Activated naive CD8-positive, alpha-beta T cell treated with anti-CD3 and anti-CD28 coated beads for 36 hours (primary cell): ENCODE measurements at regions not wholly inside any gene's neighbourhood (a gene's known extent, or its start where the extent isn't known, plus 50 kb on each side); places are given as distances from the start of the nearest gene placed in this dataset.
"Not testable (repeated sequence)": the region's sequence is repeated elsewhere in the genome, so short reads cannot be mapped to it uniquely, and the experiment has no call there.

Experiments
- DNase-seq: peaks from one replicate; pipeline ENCODE4 v3.0.0; 2021
- H3K27ac Mint-ChIP-seq: one replicate; pipeline ENCODE4 v1.8.0; 2022; ENCODE audit warnings: mild to moderate bottlenecking, moderate library complexity, mixed read lengths
- H3K27me3 Mint-ChIP-seq: one replicate; pipeline ENCODE4 v1.8.0; 2022; ENCODE audit warnings: mild to moderate bottlenecking, mixed read lengths
- H3K36me3 Mint-ChIP-seq: one replicate; pipeline ENCODE4 v1.8.0; 2021; ENCODE audit warnings: mild to moderate bottlenecking, mixed read lengths
- H3K4me1 Mint-ChIP-seq: one replicate; pipeline ENCODE4 v1.8.0; 2021; ENCODE audit warnings: mixed read lengths
- H3K4me3 Mint-ChIP-seq: one replicate; pipeline ENCODE4 v1.8.0; 2022; ENCODE audit warnings: mild to moderate bottlenecking, moderate library complexity, mixed read lengths
- H3K9me3 Mint-ChIP-seq: one replicate; pipeline ENCODE4 v1.8.0; 2022; ENCODE audit warnings: mixed read lengths

DNA sequence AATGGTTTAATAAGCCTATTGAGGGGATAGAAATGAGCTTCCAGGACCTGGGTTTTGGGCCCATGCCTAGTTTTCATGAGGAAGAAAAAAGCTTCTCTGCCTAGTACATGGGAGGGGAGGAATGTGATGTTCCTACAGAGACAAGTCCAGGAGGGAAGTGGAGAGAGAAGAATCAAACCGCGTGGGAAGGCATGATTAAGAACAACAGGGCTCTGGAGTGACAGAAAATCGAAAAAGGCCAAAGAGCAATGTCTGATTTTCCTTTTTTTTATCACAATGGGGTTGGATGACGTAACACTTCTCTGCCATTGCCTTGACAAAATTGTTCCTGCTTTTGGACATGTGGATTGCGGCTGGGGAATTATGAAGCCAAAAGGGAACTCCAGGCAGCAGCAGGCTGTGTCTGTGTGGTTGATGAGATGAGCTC, 258.6 kb downstream of the CXCL12 start:
- H3K4me1 Mint-ChIP-seq, result no peaks in the 10 kb centered on the region
- DNase-seq, result no peak
- H3K27me3 Mint-ChIP-seq, result peaks cover 22% of the 10 kb centered on the region
- H3K9me3 Mint-ChIP-seq, result no peaks in the 10 kb centered on the region
- H3K4me3 Mint-ChIP-seq, result no peak overlapping the region
- H3K27ac Mint-ChIP-seq, result no peak overlapping the region
- no peaks in the 10 kb centered on the region for H3K36me3 Mint-ChIP-seq

DNA sequence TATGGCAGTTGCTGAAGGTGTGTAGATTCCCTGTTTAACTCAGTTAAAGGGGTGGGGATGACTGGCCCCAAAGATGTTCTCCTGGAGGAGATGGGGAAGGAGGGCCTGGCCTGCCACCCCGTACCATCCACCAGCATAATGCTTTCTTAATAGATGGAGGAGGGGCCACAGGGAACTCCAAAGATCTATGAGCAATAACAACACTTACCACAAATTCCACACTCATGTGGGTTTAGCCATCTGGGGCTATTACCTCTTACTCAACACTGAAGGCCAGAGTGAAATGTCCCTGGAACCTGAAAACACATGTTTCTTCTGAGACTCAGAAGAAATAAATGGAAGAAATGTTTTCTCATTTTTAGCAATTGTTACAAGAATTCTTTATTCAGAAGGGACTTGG, 259.0 kb downstream of the CXCL12 start:
- Mint-ChIP-seq H3K27ac (no peak overlapping the region), H3K4me1 (no peaks in the 10 kb centered on the region), H3K4me3 (no peak overlapping the region), H3K36me3 (no peaks in the 10 kb centered on the region), H3K27me3 (peaks cover 22% of the 10 kb centered on the region), H3K9me3 (no peaks in the 10 kb centered on the region)
- DNase-seq, result no peak

DNA sequence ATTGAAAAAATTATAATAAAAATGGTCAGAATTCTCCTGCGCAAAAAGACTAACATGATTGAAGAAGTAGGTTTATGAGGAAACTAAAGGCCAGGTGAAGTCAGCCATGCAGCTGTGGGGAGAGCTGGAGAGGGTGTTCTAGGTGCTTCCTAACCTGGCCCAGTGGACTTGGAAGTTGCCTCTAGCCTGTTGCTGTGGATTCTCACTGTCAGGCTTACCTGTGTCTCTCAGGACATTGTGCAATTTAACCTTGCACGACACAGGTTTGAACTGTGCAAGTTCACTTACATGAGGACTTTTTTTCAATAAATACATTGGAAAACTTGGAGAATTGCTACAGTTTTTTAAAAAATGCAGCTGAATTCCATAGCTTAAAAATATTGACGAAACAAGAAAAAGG, 266.4 kb downstream of the CXCL12 start:
- no peak for DNase-seq
- no peak overlapping the region for H3K4me3 Mint-ChIP-seq
- H3K27me3 Mint-ChIP-seq, result peaks cover 22% of the 10 kb centered on the region
- no peaks in the 10 kb centered on the region for H3K4me1 Mint-ChIP-seq
- no peaks in the 10 kb centered on the region for H3K9me3 Mint-ChIP-seq
- no peaks in the 10 kb centered on the region for H3K36me3 Mint-ChIP-seq
- no peak overlapping the region for H3K27ac Mint-ChIP-seq

DNA sequence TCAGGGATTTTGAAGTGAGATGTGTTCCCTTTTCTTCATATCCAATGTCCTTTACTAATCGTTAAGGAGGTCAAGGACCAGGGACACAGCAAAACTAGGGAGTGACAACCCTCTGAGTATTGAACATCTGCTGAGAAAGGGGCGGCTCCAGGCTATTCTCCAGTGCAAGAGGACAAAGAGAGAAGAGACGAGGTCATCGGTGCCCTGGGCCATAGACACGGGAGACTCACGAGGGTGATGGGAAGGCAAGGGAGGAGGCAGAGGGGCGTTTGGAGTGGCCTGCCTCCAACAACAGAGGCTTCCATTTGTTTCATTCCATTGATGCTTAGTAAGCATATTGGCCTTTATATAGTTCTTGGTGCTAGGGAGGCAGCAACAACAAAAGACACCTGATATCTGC, 268.4 kb downstream of the CXCL12 start:
- Mint-ChIP-seq H3K9me3 (no peaks in the 10 kb centered on the region), H3K27me3 (peaks cover 27% of the 10 kb centered on the region), H3K4me3 (no peak overlapping the region), H3K4me1 (no peaks in the 10 kb centered on the region), H3K27ac (no peak overlapping the region), H3K36me3 (no peaks in the 10 kb centered on the region)
- DNase-seq, result no peak

DNA sequence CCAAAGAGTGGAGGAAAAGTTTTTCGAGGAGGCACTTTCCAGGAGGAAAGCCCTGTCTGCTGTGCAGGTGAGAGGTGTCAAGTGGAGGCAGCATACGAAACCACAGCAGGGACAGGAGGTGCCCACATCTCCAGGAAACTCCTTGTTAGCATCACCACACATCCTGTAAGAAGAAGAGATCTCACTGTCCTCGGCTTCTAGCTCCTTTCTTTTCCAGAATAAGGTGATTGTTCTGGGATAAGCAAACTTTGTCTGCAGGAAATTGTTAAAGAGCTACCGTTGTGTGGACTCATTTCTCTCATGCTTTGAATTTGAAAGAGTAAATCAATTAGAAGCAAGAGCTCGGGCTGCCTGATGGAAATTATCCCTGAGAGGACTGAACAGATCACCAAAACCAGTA, 269.4 kb downstream of the CXCL12 start:
- Mint-ChIP-seq H3K36me3 (no peaks in the 10 kb centered on the region), H3K27me3 (peaks cover 27% of the 10 kb centered on the region), H3K9me3 (peaks cover 7% of the 10 kb centered on the region), H3K27ac (no peak overlapping the region), H3K4me3 (no peak overlapping the region), H3K4me1 (no peaks in the 10 kb centered on the region)
- no peak for DNase-seq

DNA sequence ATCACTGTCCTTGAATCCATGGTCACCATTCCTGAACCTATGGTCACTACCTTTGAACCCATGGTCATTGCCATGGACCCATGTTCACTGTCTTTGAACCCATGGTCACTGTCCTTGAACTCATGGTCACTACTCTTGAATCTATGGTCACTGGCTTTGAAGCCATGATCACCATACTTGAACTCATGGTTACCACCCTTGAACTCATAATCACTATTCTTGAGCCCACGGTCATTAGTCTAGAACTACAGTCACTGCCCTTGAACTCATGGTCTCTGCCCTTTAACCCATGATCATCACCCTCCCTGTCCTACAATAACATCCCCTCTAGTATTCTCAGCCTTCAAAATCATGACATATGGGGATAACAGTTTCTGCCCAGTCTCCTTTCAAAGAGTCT, 270.5 kb downstream of the CXCL12 start:
- DNase-seq, result no peak
- H3K9me3 Mint-ChIP-seq, result peaks cover 8% of the 10 kb centered on the region
- no peaks in the 10 kb centered on the region for H3K4me1 Mint-ChIP-seq
- H3K36me3 Mint-ChIP-seq, result no peaks in the 10 kb centered on the region
- H3K27me3 Mint-ChIP-seq, result peaks cover 27% of the 10 kb centered on the region
- H3K4me3 Mint-ChIP-seq, result no peak overlapping the region
- no peak overlapping the region for H3K27ac Mint-ChIP-seq

DNA sequence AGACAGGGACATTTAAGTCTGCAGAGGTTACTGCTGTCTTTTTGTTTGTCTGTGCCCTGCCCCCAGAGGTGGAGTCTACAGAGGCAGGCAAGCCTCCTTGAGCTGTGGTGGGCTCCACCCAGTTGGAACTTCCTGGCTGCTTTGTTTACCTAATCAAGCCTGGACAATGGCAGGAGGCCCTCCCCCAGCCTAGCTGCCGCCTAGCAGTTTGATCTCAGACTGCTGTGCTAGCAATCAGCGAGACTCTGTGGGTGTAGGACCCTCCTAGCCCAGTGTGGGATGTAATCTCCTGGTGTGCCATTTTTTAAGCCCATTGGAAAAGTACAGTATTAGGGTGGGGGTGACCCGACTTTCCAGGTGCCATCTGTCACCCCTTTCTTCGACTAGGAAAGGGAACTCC, 272.6 kb downstream of the CXCL12 start:
- H3K4me1 Mint-ChIP-seq, H3K4me3 Mint-ChIP-seq, DNase-seq, H3K36me3 Mint-ChIP-seq, H3K27ac Mint-ChIP-seq: not testable (repeated sequence)
- H3K27me3 Mint-ChIP-seq, result peaks cover 32% of the 10 kb centered on the region
- H3K9me3 Mint-ChIP-seq, result peaks cover 12% of the 10 kb centered on the region

DNA sequence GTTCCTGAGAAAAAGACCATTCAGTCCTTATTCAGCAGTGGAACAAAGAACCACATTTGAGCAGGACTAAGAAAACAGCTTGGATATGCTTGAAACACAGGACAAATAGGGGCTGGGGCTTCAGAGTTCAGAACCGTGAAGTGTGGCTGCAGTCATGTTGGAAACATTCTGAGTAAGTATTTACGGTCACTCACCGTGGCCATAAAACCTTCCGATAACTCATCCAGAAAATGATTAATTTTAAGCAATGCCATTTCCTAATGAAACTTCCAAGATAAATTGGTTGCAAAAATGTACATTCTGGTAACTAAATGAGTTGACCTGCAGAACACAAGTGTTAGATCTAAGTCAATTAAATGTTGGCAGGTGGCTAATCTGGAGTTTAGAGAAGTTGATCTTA, 279.2 kb downstream of the CXCL12 start:
- no peak for DNase-seq
- H3K27me3 Mint-ChIP-seq, result peaks cover 5% of the 10 kb centered on the region
- no peak overlapping the region for H3K27ac Mint-ChIP-seq
- H3K36me3 Mint-ChIP-seq, result no peaks in the 10 kb centered on the region
- no peak overlapping the region for H3K4me3 Mint-ChIP-seq
- H3K4me1 Mint-ChIP-seq, result no peaks in the 10 kb centered on the region
- H3K9me3 Mint-ChIP-seq, result peaks cover 7% of the 10 kb centered on the region

DNA sequence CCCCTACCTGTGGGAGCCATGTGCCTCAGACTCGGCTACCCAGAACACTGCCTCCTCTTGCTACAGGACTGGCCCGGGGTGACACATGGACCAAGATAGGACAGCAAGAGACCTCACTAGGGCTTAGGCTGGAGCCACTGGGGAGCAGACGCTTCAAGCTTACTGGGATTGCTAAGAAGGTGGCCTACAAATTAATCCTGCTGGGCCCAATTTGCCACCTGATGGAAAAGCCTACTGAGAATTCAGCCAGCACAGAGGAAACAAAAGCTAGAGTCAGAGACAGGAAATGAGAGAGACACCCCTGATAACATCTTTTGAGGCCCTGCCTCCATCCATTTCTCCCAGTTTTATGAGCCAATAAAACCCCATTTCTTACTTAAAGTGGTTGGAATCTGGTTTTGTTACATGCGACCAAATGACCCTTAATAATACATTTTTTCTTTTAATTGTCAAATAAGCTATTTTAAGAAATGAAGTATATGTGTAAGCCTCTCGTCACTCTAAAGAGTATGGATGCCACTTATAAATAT, 282.1 kb downstream of the CXCL12 start:
- H3K4me3 Mint-ChIP-seq, result no peak overlapping the region
- no peak for DNase-seq
- no peaks in the 10 kb centered on the region for H3K4me1 Mint-ChIP-seq
- H3K36me3 Mint-ChIP-seq, result no peaks in the 10 kb centered on the region
- no peaks in the 10 kb centered on the region for H3K9me3 Mint-ChIP-seq
- no peaks in the 10 kb centered on the region for H3K27me3 Mint-ChIP-seq
- H3K27ac Mint-ChIP-seq, result no peak overlapping the region

DNA sequence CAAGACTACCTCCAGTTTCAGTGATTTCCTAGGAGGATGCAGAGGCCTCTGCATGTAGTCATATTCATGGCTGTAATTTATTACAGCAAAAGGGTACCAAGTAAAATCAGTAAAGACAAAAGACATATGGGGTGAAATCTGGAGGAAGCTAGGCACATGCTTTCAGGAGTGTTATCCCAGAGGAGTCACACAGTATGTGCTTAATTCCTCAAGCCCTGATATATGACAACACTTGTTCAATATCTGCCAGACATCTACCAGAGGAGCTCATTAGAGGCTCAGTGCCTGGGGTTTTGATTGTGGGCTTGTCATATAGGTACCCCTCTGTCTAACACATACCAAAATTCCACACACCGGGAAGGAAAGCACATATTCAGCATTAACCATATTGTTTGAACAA, 283.8 kb downstream of the CXCL12 start:
- H3K27ac Mint-ChIP-seq, result no peak overlapping the region
- DNase-seq, result no peak
- no peaks in the 10 kb centered on the region for H3K4me1 Mint-ChIP-seq
- no peaks in the 10 kb centered on the region for H3K36me3 Mint-ChIP-seq
- H3K9me3 Mint-ChIP-seq, result peaks cover 6% of the 10 kb centered on the region
- no peak overlapping the region for H3K4me3 Mint-ChIP-seq
- H3K27me3 Mint-ChIP-seq, result no peaks in the 10 kb centered on the region

DNA sequence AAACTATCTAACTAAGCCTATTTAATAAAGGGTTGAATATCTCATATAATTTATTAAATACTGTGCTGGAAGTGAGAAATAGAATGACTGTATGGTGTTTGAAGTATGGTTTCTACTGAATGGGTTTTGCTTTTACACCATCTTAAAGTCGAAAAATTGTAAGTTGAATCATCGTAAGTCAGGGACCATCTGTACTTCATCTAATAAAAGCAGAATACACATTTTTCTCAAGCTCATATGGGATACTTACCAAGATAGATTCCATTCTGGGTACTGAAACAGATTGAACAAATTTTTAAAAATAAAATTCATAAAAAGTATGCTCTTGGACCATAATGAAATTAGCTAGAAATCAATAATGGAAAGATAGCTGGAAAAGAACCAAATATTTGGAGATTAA, 285.4 kb downstream of the CXCL12 start:
- Mint-ChIP-seq H3K4me3 (no peak overlapping the region), H3K4me1 (no peaks in the 10 kb centered on the region), H3K27me3 (no peaks in the 10 kb centered on the region), H3K36me3 (no peaks in the 10 kb centered on the region), H3K27ac (no peak overlapping the region), H3K9me3 (peaks cover 11% of the 10 kb centered on the region)
- DNase-seq, result no peak

DNA sequence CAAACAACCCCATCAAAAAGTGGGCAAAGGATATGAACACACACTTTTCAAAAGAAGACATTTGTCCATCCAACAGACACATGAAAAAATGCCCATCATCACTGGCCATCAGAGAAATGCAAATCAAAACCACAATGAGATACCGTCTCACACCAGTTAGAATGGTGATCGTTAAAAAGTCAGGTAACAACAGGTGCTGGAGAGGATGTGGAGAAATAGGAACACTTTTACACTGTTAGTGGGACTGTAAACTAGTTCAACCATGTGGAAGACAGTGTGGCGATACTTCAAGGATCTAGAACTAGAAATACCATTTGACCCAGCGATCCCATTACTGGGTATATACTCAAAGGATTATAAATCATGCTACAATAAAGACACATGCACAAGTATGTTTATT, 288.7 kb downstream of the CXCL12 start:
- not testable (repeated sequence) for H3K27ac Mint-ChIP-seq, H3K27me3 Mint-ChIP-seq, H3K4me3 Mint-ChIP-seq, H3K4me1 Mint-ChIP-seq, DNase-seq, H3K36me3 Mint-ChIP-seq
- peaks cover 15% of the 10 kb centered on the region for H3K9me3 Mint-ChIP-seq

DNA sequence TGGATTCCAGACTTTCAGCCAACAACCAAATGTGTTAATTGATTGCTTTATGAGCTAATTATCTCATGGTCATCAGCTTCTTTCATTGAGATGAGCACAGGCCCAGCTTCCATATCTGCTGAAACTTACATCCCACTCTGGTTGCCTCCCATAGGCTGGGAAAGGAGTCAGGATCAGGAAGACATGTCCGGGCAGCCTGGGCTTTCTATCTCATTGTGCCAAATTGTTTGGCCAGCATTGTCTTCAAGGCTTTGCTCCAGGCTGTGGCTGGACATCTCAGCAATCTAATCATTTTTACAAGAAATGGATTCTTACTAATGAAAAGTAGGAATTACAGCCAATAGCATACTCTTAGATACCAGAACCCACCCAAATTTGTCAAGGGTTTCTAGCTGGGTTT, 295.2 kb downstream of the CXCL12 start:
- no peak for DNase-seq
- no peak overlapping the region for H3K27ac Mint-ChIP-seq
- peaks cover 17% of the 10 kb centered on the region for H3K27me3 Mint-ChIP-seq
- H3K36me3 Mint-ChIP-seq, result no peaks in the 10 kb centered on the region
- H3K4me1 Mint-ChIP-seq, result no peaks in the 10 kb centered on the region
- H3K9me3 Mint-ChIP-seq, result peaks cover 4% of the 10 kb centered on the region
- no peak overlapping the region for H3K4me3 Mint-ChIP-seq

DNA sequence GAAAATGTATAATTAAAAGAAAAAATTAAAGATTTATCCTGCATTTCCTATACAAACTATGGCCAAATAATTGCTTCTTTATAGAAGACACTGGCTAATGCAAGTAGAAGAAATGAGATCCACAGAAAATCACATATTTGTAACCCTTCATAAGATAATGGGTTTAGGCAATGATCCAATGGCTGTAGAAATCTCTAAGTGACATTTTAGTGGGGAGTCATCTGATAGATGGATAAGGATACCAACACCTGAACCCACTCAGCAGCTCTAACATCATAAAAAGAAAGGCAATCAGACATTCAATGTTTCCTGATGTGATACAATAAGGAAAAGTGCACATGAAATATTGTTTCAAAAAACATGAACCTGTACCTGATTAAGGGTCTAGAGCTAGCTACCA, 297.5 kb downstream of the CXCL12 start:
- no peak for DNase-seq
- Mint-ChIP-seq H3K27ac (no peak overlapping the region), H3K4me3 (no peak overlapping the region), H3K9me3 (peaks cover 3% of the 10 kb centered on the region), H3K4me1 (no peaks in the 10 kb centered on the region), H3K36me3 (no peaks in the 10 kb centered on the region), H3K27me3 (peaks cover 12% of the 10 kb centered on the region)

DNA sequence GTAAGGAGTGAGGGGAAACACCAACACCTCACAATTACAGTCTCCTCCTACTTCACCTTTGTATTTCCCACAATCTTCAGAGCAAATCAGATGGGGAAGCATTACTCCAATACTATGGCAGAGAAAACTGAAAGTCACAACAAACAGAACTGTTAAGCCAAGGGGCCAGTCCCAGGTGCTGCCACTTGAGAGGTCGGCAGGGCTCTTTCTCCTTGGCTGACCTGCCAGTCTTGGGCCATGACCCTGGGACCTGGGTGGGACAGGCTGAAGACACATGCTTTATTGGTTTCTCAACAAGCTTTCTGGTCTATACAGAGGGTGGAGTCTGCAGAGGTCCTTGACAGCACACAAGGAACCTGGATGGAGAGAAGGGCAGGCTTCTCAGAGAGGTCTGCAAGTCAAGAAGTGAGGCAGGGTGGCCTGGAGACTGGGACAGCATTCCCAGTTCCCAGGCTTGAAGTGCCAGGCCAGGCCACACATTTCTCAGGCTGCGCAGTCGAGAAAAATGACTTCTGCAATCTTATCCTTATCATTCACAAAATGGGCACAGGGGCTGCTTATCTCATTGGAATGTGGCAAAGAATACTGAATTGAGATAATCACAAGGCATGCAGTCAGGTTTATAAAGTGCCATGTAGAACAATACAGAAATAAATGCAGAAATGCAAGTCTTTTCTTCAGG, 301.0 kb downstream of the CXCL12 start:
- DNase-seq, result no peak
- H3K27ac Mint-ChIP-seq, result no peak overlapping the region
- H3K9me3 Mint-ChIP-seq, result no peaks in the 10 kb centered on the region
- no peak overlapping the region for H3K4me3 Mint-ChIP-seq
- H3K4me1 Mint-ChIP-seq, result no peaks in the 10 kb centered on the region
- H3K36me3 Mint-ChIP-seq, result no peaks in the 10 kb centered on the region
- H3K27me3 Mint-ChIP-seq, result peaks cover 12% of the 10 kb centered on the region

DNA sequence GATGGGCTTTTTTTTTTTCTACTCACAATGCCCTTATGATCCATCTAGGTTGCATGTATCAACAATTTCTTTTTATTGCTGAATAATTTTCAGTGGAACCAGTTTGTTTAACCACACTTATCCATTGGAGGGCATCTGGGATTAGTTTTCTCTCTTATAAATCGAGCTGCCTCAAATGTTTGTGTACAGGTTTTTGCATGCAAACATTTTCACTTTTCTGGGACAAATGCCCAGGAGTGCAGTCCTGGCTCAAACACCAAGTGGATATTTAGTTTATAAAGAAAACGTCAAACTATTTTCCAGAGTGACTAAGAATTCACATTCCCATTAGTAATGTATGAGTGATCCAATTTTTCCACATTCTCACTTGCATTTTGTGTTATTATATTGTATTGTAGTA, 313.4 kb downstream of the CXCL12 start:
- H3K27me3 Mint-ChIP-seq, result peaks cover 6% of the 10 kb centered on the region
- DNase-seq, result no peak
- H3K36me3 Mint-ChIP-seq, result no peaks in the 10 kb centered on the region
- H3K27ac Mint-ChIP-seq, result no peak overlapping the region
- no peaks in the 10 kb centered on the region for H3K4me1 Mint-ChIP-seq
- no peak overlapping the region for H3K4me3 Mint-ChIP-seq
- H3K9me3 Mint-ChIP-seq, result peaks cover 3% of the 10 kb centered on the region
